ENCODE measurements at regions not wholly inside any gene's neighbourhood (a gene's known extent, or its start where the extent isn't known, plus 50 kb on each side); places are given as distances from the start of the nearest gene placed in this dataset.
"Not testable (repeated sequence)": the region's sequence is repeated elsewhere in the genome, so short reads cannot be mapped to it uniquely, and the experiment has no call there.

- DNase-seq (ENCODE audit: low read depth, low spot score) = no peak
- in situ Hi-C loops (cut with HindIII; ENCODE audit: low pct_unique_long_range_greater_than_20kb, low sequenced_read_pairs) = no loop called here
These were observed 67.1 kb upstream of the SH3PXD2B start for GRCh38 chr5:172521338-172521932.

DNA sequence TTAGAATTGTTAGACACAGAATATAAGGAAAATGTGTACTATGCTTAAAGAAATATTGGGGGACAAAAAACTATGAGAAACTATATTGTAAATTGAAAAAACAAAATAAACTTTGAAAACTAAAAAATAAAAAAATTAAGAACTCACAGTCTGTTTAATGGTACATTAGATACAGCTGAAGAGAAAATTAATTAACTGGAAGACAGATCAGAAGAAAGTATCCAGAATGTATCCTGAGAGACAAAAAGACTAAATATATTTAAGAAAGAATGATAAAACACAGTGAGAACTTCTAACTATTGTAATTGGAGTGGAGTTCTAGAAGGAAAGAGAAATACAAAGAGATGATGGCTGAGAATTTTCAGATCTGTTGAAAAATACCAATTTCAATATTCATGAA is 57.6 kb upstream of the SH3PXD2B start:
- no peak for DNase-seq (ENCODE audit: low read depth, low spot score)
- in situ Hi-C loops (cut with HindIII; ENCODE audit: low pct_unique_long_range_greater_than_20kb, low sequenced_read_pairs) = no loop called here

- peak; percentile 35 for DNase-seq (ENCODE audit: low read depth, low spot score)
- in situ Hi-C loops (cut with HindIII; ENCODE audit: low pct_unique_long_range_greater_than_20kb, low sequenced_read_pairs) = no loop called here
These were observed 55.1 kb upstream of the SH3PXD2B start for GRCh38 chr5:172509405-172509781.

GRCh38 chr5:172508471-172509404 is 54.4 kb upstream of the SH3PXD2B start:
- DNase-seq (ENCODE audit: low read depth, low spot score) = no peak
- in situ Hi-C loops (cut with HindIII; ENCODE audit: low pct_unique_long_range_greater_than_20kb, low sequenced_read_pairs) = no loop called here

DNA sequence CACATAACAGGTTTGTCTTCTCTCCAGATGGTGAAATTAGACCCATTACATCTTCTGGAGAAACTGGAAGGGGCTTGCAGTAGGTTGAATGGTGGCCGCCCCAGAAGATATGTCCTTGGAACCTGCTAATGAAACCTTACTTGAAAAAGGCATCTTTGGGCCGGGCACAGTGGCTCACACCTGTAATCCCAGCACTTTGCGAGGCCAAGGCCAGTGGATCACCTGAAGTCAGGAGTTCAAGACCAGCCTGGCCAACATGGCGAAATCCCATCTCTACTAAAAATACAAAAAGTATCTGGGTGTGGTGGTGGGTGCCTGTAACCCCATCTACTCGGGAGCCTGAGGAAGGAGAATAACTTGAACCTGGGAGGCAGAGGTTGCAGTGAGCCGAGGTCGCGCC is 53.2 kb upstream of the SH3PXD2B start:
- in situ Hi-C loops (cut with HindIII; ENCODE audit: low pct_unique_long_range_greater_than_20kb, low sequenced_read_pairs); DNase-seq (ENCODE audit: low read depth, low spot score): not testable (repeated sequence)

GRCh38 chr5:172506921-172507320 is 52.6 kb upstream of the SH3PXD2B start:
- DNase-seq (ENCODE audit: low read depth, low spot score) = no peak
- in situ Hi-C loops (cut with HindIII; ENCODE audit: low pct_unique_long_range_greater_than_20kb, low sequenced_read_pairs) = no loop called here

- in situ Hi-C loops (cut with HindIII; ENCODE audit: low pct_unique_long_range_greater_than_20kb, low sequenced_read_pairs) = no loop called here
- no peak for DNase-seq (ENCODE audit: low read depth, low spot score)
These were observed 51.9 kb upstream of the SH3PXD2B start for GRCh38 chr5:172506251-172506650.

DNA sequence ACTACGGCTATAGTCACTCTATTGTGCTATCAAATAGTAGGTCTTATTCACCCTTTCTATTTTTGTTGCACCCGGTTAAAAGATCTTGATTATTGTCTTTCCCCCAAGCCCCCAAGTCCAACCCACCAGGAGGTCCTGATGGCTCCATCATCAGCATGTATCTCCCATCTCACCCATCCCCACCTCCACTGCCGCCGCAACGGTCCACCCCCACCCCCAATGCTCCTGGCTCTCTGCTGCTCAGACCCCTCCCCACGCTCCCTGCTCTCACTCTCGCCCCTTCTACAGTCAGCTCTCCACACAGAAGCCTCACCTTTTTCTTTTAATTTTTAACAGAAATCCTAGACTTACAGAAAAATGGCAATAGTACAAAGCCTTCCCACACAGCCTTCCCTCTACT is 51.5 kb upstream of the SH3PXD2B start:
- in situ Hi-C loops (cut with HindIII; ENCODE audit: low pct_unique_long_range_greater_than_20kb, low sequenced_read_pairs) = no loop called here
- no peak for DNase-seq (ENCODE audit: low read depth, low spot score)

DNA sequence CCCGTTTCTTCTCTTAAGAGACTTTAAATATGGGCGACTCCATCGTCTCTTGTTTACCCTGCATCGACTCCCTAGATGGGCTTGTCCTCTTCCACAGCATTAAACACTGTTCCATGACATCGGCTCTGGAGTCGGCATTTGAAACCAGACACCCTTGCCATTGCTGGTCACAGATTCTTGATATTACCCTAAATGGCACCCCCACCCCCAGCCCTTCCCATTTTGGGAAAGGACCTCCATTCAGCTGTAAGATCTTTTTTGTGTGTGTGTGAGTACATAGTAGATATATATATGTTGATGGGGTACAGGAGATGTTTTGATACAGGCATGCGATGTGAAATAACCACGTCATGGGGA is 51.1 kb upstream of the SH3PXD2B start:
- no peak for DNase-seq (ENCODE audit: low read depth, low spot score)
- in situ Hi-C loops (cut with HindIII; ENCODE audit: low pct_unique_long_range_greater_than_20kb, low sequenced_read_pairs) = no loop called here

DNA sequence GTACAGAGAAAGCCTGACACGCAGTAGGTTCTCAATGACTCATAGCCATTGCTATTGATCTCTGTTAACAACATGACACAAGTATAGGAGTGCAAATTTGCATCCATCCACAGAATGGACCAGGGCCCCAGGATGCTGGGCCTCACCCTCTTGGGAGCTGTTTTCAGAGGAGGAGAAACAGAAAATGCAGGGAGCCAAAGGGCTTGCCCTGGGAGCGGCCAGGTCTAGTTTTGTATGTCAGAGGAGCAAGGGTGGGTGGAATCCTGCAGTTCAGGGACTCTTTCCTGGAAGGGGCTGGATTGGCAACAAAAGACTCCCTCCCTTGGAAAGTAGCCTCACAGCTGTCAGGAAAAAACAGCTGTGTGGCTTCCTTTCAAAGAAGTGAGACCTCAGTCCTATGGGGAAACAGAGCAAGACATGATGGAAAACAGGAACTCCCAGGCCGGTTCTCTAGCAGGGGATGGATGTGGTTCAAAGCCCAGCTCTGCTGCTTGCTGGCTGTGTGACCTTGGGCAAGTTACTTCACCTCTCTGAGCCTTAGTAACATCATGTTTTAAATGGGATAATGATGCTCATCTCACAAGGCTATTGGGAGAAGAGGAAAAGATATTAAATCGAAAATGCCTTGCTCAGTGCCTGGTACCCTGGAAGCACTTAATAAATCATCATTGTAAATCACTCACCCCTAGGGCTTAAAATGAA is 50.5 kb upstream of the SH3PXD2B start:
- in situ Hi-C loops (cut with HindIII; ENCODE audit: low pct_unique_long_range_greater_than_20kb, low sequenced_read_pairs) = no loop called here
- DNase-seq (ENCODE audit: low read depth, low spot score) = no peak

DNA sequence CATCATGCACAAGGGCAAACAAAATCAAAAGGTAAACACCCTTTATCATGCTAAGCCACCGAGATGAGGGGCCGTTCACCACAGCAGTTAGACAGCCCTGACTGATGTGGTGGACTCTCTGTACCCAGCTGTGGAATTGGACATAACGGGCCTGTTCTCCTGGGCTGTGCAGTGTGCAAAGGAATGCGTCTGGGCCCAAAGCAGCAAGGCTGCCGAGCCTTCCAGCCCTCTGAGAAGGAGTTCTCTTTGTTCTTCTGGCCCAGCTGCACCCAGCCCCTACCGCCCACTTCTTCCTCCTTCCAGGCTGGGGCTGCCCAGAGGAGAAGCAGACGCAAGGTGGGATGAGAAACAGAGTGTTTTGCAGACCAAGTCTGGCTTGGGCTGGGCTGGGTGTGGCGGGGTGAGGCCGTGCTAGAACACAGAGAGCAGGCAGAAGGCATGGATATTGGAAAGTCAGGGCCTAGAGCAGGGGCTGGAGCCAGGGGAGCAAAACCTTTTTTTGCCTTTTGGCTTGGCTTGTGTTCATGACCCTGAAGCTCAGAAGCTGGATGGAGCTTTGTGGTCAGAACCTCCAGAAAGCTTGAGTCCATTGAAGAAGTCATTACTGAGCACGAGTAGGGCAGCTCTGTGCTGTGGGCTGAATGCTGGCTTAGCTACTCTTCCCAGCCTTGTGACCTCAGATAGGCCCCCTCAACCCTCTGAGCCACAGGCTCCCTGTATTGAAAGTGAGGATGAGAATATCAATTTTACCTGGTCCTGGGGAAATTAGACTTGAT is 49.8 kb upstream of the SH3PXD2B start:
- in situ Hi-C loops (cut with HindIII; ENCODE audit: low pct_unique_long_range_greater_than_20kb, low sequenced_read_pairs) = no loop called here
- no peak for DNase-seq (ENCODE audit: low read depth, low spot score)
